GM12878 (cell line): ENCODE measurements at regions not wholly inside any gene's neighbourhood (a gene's known extent, or its start where the extent isn't known, plus 50 kb on each side); places are given as distances from the start of the nearest gene placed in this dataset.

Experiments used
- ATAC-seq: fragments of 200-7000 bp; cut with Tn5 transposase; 3 replicates; pipeline ENCODE4 v1.9.1; 2020; ENCODE audit warnings: mild to moderate bottlenecking, moderate library complexity
- BruUV-seq: library from RNA; stranded (reverse); fragments of 400-500 nt; replicated peaks from 2 replicates; lab custom pipeline; 2021; lab: Mats Ljungman, UMichigan
- CTCF ChIA-PET: fragments of 300-600 bp; sonication (Branson Sonifier 250); formaldehyde crosslinking; extraction: SDS; loops from one replicate; lab custom pipeline; 2021; ENCODE audit warnings: inconsistent platforms; lab: Yijun Ruan, JAX
- POLR2A ChIA-PET: fragments of 350-600 bp; formaldehyde crosslinking; extraction: SDS; loops from one replicate; lab custom pipeline; 2021; ENCODE audit warnings: inconsistent platforms; lab: Charles Lee
- RAD21 ChIA-PET: fragments of 300-600 bp; sonication (Branson Sonifier 250); formaldehyde crosslinking; loops from one replicate; lab custom pipeline; 2023; ENCODE audit warnings: antibody characterized with exemption; ENCODE audit not compliant: unreplicated experiment; lab: Charles Lee
- SMC1A ChIA-PET: fragments of 300-600 bp; sonication (Branson Sonifier 250); formaldehyde crosslinking; loops from one replicate; lab custom pipeline; 2023; ENCODE audit not compliant: unreplicated experiment, uncharacterized antibody; lab: Charles Lee
- DNase-seq: peaks from one replicate; pipeline ENCODE4 v3.0.0-alpha.2; 2011; ENCODE audit warnings: low read depth, low spot score
- FAIRE-seq: peaks from 3 replicates; lab custom pipeline; 2011; peaks lifted over from hg19 to GRCh38; lab: Jason Lieb, UNC
- H2AFZ ChIP-seq: 2 replicates; pipeline ENCODE4 v1.6.0; 2011; ENCODE audit warnings: low read depth, low read length, control low read depth; ENCODE audit not compliant: control insufficient read depth
- H3K27ac ChIP-seq: 2 replicates; pipeline ENCODE4 v1.5.1; 2011; ENCODE audit warnings: control low read depth; ENCODE audit not compliant: control insufficient read depth, insufficient read depth
- H3K27me3 ChIP-seq, 2 experiments: replicated peaks in 1 of 2; 2 replicates each; pipeline versions ENCODE4 v1.6.0 to v1.6.1; 2011; ENCODE audit warnings: low read length in 1 of 2; ENCODE audit not compliant: control insufficient read depth in 2 of 2, insufficient read depth in 2 of 2
- H3K36me3 ChIP-seq, 2 experiments: 2 replicates each; pipeline ENCODE4 v1.5.1; 2011; ENCODE audit warnings: low read length in 1 of 2; ENCODE audit not compliant: control insufficient read depth in 2 of 2, insufficient read depth in 2 of 2
- H3K4me1 ChIP-seq: 2 replicates; pipeline ENCODE4 v1.6.1; 2011; ENCODE audit warnings: mild to moderate bottlenecking, low read length, moderate library complexity, mixed read lengths; ENCODE audit not compliant: control insufficient read depth, insufficient read depth
- H3K4me2 ChIP-seq: 2 replicates; pipeline ENCODE4 v1.6.0; 2011; ENCODE audit warnings: control low read depth; ENCODE audit not compliant: control insufficient read depth, insufficient read depth
- H3K4me3 ChIP-seq: fragments of 200-600 bp; sonication (generic); 2 replicates; pipeline ENCODE4 v1.5.1; 2016
- H3K79me2 ChIP-seq: 2 replicates; pipeline ENCODE4 v1.6.0; 2011; ENCODE audit warnings: low read length; ENCODE audit not compliant: control insufficient read depth, insufficient read depth
- H3K9ac ChIP-seq: 2 replicates; pipeline ENCODE4 v1.8.0; 2011; ENCODE audit warnings: low read length, control low read depth, mixed read lengths; ENCODE audit not compliant: control insufficient read depth, insufficient read depth
- H3K9me3 ChIP-seq: replicated peaks from 3 replicates; pipeline ENCODE4 v1.5.1; 2011; ENCODE audit warnings: mild to moderate bottlenecking, low read length; ENCODE audit not compliant: control insufficient read depth, insufficient read depth
- H4K20me1 ChIP-seq: 2 replicates; pipeline ENCODE4 v1.6.0; 2011; ENCODE audit not compliant: control insufficient read depth, insufficient read depth
- CBX5 ChIP-seq: sonication (generic); IDR thresholded peaks from 2 replicates; pipeline ENCODE4 v1.6.1; 2016; ENCODE audit warnings: low read depth, moderate library complexity, mild to moderate bottlenecking, inconsistent platforms
- DPF2 ChIP-seq: fragments of 450-650 bp; IDR thresholded peaks from 2 replicates; pipeline ENCODE4 v1.6.1; 2017; ENCODE audit warnings: mild to moderate bottlenecking
- FOS ChIP-seq: IDR thresholded peaks from 3 replicates; pipeline ENCODE4 v1.6.1; 2011; ENCODE audit warnings: borderline replicate concordance; ENCODE audit not compliant: insufficient read length; ENCODE audit errors: extremely low read depth
- HDGF ChIP-seq: fragments of 450-650 bp; IDR thresholded peaks from 2 replicates; pipeline ENCODE4 v1.6.1; 2016; ENCODE audit warnings: antibody characterized with exemption
- IRF4 ChIP-seq: IDR thresholded peaks from 2 replicates; pipeline ENCODE4 v1.6.1; 2011; ENCODE audit warnings: low read depth, low read length
- MTA3 ChIP-seq: IDR thresholded peaks from 2 replicates; pipeline ENCODE4 v1.6.1; 2012; ENCODE audit warnings: low read length, inconsistent platforms, borderline replicate concordance
- SMARCA5 ChIP-seq: fragments of 450-650 bp; IDR thresholded peaks from 2 replicates; pipeline ENCODE4 v1.6.1; 2017; ENCODE audit warnings: mild to moderate bottlenecking
- SREBF1 ChIP-seq: IDR thresholded peaks from 2 replicates; pipeline ENCODE4 v1.6.1; 2012; ENCODE audit warnings: mild to moderate bottlenecking, low read length
- STAT1 ChIP-seq: fragments of 450-650 bp; conservative IDR thresholded peaks from 2 replicates; pipeline ENCODE4 v1.6.1; 2014; ENCODE audit warnings: antibody characterized with exemption, mild to moderate bottlenecking
- TBL1XR1 ChIP-seq: IDR thresholded peaks from 2 replicates; pipeline ENCODE4 v1.6.1; 2012; ENCODE audit warnings: low read depth, low read length, improper control_type of control experiment
- WGBS: methylation state at CpG from one replicate; pipeline ENCODE4 v1.1.6; 2016; ENCODE audit warnings: low lambda C conversion rate; ENCODE audit not compliant: insufficient replicate concordance, insufficient coverage; ENCODE audit errors: missing lambda C conversion rate; 5-methylcytosine and 5-hydroxymethylcytosine counted together
- in situ Hi-C: fragments of 300-500 bp; cut with MboI; formaldehyde crosslinking; loops from 9 replicates; pipeline ENCODE4 v1.14.3; 2018; ENCODE audit warnings: mixed read lengths
- intact Hi-C: fragments of 100-400 bp; cut with micrococcal nuclease; formaldehyde crosslinking; loops from one replicate; pipeline ENCODE4 v1.14.2; 2022; ENCODE audit not compliant: unreplicated experiment
- TF ChIP-seq, protein P1 (sequence below): fragments of 450-650 bp; IDR thresholded peaks from 2 replicates; pipeline ENCODE4 v1.6.1; 2014; ENCODE audit warnings: mild to moderate bottlenecking
- TF ChIP-seq, protein P2 (sequence below): fragments of 450-650 bp; IDR thresholded peaks from 2 replicates; pipeline ENCODE4 v1.6.1; 2018; ENCODE audit warnings: borderline replicate concordance, mild to moderate bottlenecking; ENCODE audit not compliant: partially characterized antibody
- TF ChIP-seq, protein P3 (sequence below): IDR thresholded peaks from 2 replicates; pipeline ENCODE4 v1.6.1; 2012; ENCODE audit warnings: low read length, inconsistent platforms

DNA sequence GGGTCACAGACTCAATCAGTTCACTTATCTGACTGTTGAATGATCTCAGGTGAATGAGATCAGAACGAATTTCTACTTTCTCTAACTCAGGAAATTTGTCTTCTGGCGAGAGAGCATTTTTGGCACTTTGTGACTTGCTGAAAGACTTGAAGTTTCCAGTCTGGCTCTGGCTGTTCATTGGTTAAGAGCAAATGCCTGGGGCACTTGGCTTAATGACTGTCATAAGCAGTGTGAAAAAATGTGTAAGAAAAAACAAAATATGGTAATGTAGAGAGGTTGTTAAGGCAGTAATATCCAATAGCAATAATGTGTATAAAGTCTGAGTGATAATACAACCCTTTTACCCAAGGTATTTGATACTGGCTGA, 71.3 kb upstream of the PGRMC2 start:
- DNase-seq (no peak), ATAC-seq (no peak), FAIRE-seq (no peak)
- RAD21 ChIA-PET = no interaction called here
- intact Hi-C loops (no loop called here), in situ Hi-C loops (no loop called here)
- Histone ChIP-seq H3K4me3 (no peak overlapping the region), H3K9me3 (no peaks in the 10 kb centered on the region; the same call in 2 of the 3 replicates), H3K4me2 (no peak overlapping the region), H2AFZ (no peak overlapping the region), H3K9ac (no peak overlapping the region), H4K20me1 (no peaks in the 10 kb centered on the region), H3K27ac (no peak overlapping the region), H3K27me3 (no peaks in the 10 kb centered on the region), H3K79me2 (no peaks in the 10 kb centered on the region), H3K4me1 (no peaks in the 10 kb centered on the region), H3K36me3 (no peaks in the 10 kb centered on the region)
- CTCF ChIA-PET = no interaction called here
- POLR2A ChIA-PET = no interaction called here
- BruUV-seq = no TSS peak
- TF ChIP-seq MTA3 (no peak), STAT1 (no peak), FOS (no peak), DPF2 (no peak), CBX5 (no peak), SREBF1 (no peak), HDGF (no peak), IRF4 (no peak), TBL1XR1 (no peak), SMARCA5 (no peak)
- TF ChIP-seq, protein P1, sequence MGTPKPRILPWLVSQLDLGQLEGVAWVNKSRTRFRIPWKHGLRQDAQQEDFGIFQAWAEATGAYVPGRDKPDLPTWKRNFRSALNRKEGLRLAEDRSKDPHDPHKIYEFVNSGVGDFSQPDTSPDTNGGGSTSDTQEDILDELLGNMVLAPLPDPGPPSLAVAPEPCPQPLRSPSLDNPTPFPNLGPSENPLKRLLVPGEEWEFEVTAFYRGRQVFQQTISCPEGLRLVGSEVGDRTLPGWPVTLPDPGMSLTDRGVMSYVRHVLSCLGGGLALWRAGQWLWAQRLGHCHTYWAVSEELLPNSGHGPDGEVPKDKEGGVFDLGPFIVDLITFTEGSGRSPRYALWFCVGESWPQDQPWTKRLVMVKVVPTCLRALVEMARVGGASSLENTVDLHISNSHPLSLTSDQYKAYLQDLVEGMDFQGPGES = no peak
- TF ChIP-seq, protein P2, sequence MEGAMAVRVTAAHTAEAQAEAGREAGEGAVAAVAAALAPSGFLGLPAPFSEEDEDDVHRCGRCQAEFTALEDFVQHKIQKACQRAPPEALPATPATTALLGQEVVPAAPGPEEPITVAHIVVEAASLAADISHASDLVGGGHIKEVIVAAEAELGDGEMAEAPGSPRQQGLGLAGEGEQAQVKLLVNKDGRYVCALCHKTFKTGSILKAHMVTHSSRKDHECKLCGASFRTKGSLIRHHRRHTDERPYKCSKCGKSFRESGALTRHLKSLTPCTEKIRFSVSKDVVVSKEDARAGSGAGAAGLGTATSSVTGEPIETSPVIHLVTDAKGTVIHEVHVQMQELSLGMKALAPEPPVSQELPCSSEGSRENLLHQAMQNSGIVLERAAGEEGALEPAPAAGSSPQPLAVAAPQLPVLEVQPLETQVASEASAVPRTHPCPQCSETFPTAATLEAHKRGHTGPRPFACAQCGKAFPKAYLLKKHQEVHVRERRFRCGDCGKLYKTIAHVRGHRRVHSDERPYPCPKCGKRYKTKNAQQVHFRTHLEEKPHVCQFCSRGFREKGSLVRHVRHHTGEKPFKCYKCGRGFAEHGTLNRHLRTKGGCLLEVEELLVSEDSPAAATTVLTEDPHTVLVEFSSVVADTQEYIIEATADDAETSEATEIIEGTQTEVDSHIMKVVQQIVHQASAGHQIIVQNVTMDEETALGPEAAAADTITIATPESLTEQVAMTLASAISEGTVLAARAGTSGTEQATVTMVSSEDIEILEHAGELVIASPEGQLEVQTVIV = no peak
- TF ChIP-seq, protein P3, sequence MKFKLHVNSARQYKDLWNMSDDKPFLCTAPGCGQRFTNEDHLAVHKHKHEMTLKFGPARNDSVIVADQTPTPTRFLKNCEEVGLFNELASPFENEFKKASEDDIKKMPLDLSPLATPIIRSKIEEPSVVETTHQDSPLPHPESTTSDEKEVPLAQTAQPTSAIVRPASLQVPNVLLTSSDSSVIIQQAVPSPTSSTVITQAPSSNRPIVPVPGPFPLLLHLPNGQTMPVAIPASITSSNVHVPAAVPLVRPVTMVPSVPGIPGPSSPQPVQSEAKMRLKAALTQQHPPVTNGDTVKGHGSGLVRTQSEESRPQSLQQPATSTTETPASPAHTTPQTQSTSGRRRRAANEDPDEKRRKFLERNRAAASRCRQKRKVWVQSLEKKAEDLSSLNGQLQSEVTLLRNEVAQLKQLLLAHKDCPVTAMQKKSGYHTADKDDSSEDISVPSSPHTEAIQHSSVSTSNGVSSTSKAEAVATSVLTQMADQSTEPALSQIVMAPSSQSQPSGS = no peak
- 63% methylated on average over 2 of the region's 2 CpGs for WGBS
- SMC1A ChIA-PET = interaction anchor here (1.2 kb wide), 1 partner anchor 24 kb away, joined by 3 read pairs; no protein-coding TSS in a partner anchor
